Ectodermal cell (in vitro differentiated cells): ENCODE measurements at regions not wholly inside any gene's neighbourhood (a gene's known extent, or its start where the extent isn't known, plus 50 kb on each side); places are given as distances from the start of the nearest gene placed in this dataset.

ENCODE experiments used
- H3K27ac ChIP-seq: 2 replicates; pipeline ENCODE4 v1.7.0; 2013; ENCODE audit warnings: mild to moderate bottlenecking, low read depth, low read length; ENCODE audit not compliant: insufficient read depth, poor library complexity, severe bottlenecking
- H3K27me3 ChIP-seq: 2 replicates; pipeline ENCODE4 v1.7.0; 2013; ENCODE audit warnings: mild to moderate bottlenecking, low read length; ENCODE audit not compliant: insufficient read depth, control insufficient read depth, poor library complexity, severe bottlenecking
- H3K36me3 ChIP-seq: one replicate; pipeline ENCODE4 v1.7.0; 2013; ENCODE audit warnings: low read length; ENCODE audit not compliant: control insufficient read depth, insufficient read depth
- H3K4me1 ChIP-seq: one replicate; pipeline ENCODE4 v1.7.0; 2013; ENCODE audit warnings: low read length; ENCODE audit not compliant: control insufficient read depth, insufficient read depth
- H3K4me3 ChIP-seq: 2 replicates; pipeline ENCODE4 v1.7.0; 2013; ENCODE audit warnings: low read depth, low read length, control low read depth; ENCODE audit not compliant: insufficient read depth
- H3K9me3 ChIP-seq: 2 replicates; pipeline ENCODE4 v1.7.0; 2013; ENCODE audit warnings: mild to moderate bottlenecking, low read length, moderate library complexity; ENCODE audit not compliant: control insufficient read depth
- WGBS, 2 experiments: methylation state at CpG; one replicate each; pipeline ENCODE4 v1.1.7; 2013; ENCODE audit warnings: missing lambda C conversion rate in 2 of 2; 5-methylcytosine and 5-hydroxymethylcytosine counted together

GRCh38 chr22:48593551-48593950 lies 1234.1 kb downstream of the BRD1 start:
- Histone ChIP-seq H3K4me1 (no peaks in the 10 kb centered on the region), H3K27me3 (no peaks in the 10 kb centered on the region), H3K36me3 (no peaks in the 10 kb centered on the region), H3K27ac (no peak overlapping the region), H3K4me3 (no peak overlapping the region), H3K9me3 (no peaks in the 10 kb centered on the region)
- WGBS, 2 experiments, result 95 to 96% methylated on average over 15 of the region's 15 CpGs

GRCh38 chr22:48592931-48593330 lies 1234.7 kb downstream of the BRD1 start:
- Histone ChIP-seq H3K36me3 (no peaks in the 10 kb centered on the region), H3K4me1 (no peaks in the 10 kb centered on the region), H3K9me3 (no peaks in the 10 kb centered on the region), H3K4me3 (no peak overlapping the region), H3K27me3 (no peaks in the 10 kb centered on the region), H3K27ac (no peak overlapping the region)
- WGBS, 2 experiments, result 92 to 93% methylated on average over 17 of the region's 17 CpGs

- no peaks in the 10 kb centered on the region for H3K36me3 ChIP-seq
- WGBS, 2 experiments, result 86 to 88% methylated on average over 12 of the region's 12 CpGs
- H3K4me3 ChIP-seq, result no peak overlapping the region
- H3K27ac ChIP-seq, result no peak overlapping the region
- no peaks in the 10 kb centered on the region for H3K4me1 ChIP-seq
- H3K27me3 ChIP-seq, result no peaks in the 10 kb centered on the region
- H3K9me3 ChIP-seq, result no peaks in the 10 kb centered on the region
Observed at GRCh38 chr22:48592488-48592887, 1235.2 kb downstream of the BRD1 start.

GRCh38 chr22:48592066-48592345 lies 1235.7 kb downstream of the BRD1 start:
- no peak overlapping the region for H3K4me3 ChIP-seq
- no peaks in the 10 kb centered on the region for H3K9me3 ChIP-seq
- no peaks in the 10 kb centered on the region for H3K27me3 ChIP-seq
- no peaks in the 10 kb centered on the region for H3K36me3 ChIP-seq
- H3K4me1 ChIP-seq, result no peaks in the 10 kb centered on the region
- 93 to 95% methylated on average over 3 of the region's 3 CpGs for WGBS, 2 experiments
- no peak overlapping the region for H3K27ac ChIP-seq

- Histone ChIP-seq H3K27ac (no peak overlapping the region), H3K9me3 (no peaks in the 10 kb centered on the region), H3K36me3 (no peaks in the 10 kb centered on the region), H3K27me3 (no peaks in the 10 kb centered on the region), H3K4me1 (no peaks in the 10 kb centered on the region), H3K4me3 (no peak overlapping the region)
- WGBS, 2 experiments, result 94 to 95% methylated on average over 29 of the region's 29 CpGs
Observed at GRCh38 chr22:48591286-48592065, 1236.2 kb downstream of the BRD1 start.

- Histone ChIP-seq H3K27ac (no peak overlapping the region), H3K36me3 (no peaks in the 10 kb centered on the region), H3K4me1 (no peaks in the 10 kb centered on the region), H3K27me3 (no peaks in the 10 kb centered on the region), H3K9me3 (no peaks in the 10 kb centered on the region), H3K4me3 (no peak overlapping the region)
- 89 to 92% methylated on average over 19 of the region's 19 CpGs for WGBS, 2 experiments
Observed at GRCh38 chr22:48589901-48590300, 1237.8 kb downstream of the BRD1 start.

GRCh38 chr22:48588878-48589450 lies 1238.7 kb downstream of the BRD1 start:
- 93% methylated on average over 9 of the region's 9 CpGs for WGBS, 2 experiments

GRCh38 chr22:48588151-48588877 lies 1239.4 kb downstream of the BRD1 start:
- Histone ChIP-seq H3K4me1 (no peaks in the 10 kb centered on the region), H3K36me3 (no peaks in the 10 kb centered on the region), H3K4me3 (no peak overlapping the region), H3K27me3 (no peaks in the 10 kb centered on the region), H3K27ac (no peak overlapping the region), H3K9me3 (no peaks in the 10 kb centered on the region)
- WGBS, 2 experiments, result 92 to 93% methylated on average over 23 of the region's 23 CpGs

More at GRCh38 chr22:48588878-48589450, 1238.7 kb downstream of the BRD1 start:
- Histone ChIP-seq H3K4me3 (no peak overlapping the region), H3K36me3 (no peaks in the 10 kb centered on the region), H3K27me3 (no peaks in the 10 kb centered on the region), H3K9me3 (no peaks in the 10 kb centered on the region), H3K27ac (no peak overlapping the region), H3K4me1 (no peaks in the 10 kb centered on the region)

- Histone ChIP-seq H3K27me3 (no peaks in the 10 kb centered on the region), H3K27ac (no peak overlapping the region), H3K4me3 (no peak overlapping the region), H3K9me3 (no peaks in the 10 kb centered on the region), H3K4me1 (no peaks in the 10 kb centered on the region), H3K36me3 (no peaks in the 10 kb centered on the region)
- 93 to 95% methylated on average over 18 of the region's 18 CpGs for WGBS, 2 experiments
Observed at GRCh38 chr22:48587236-48587865, 1240.3 kb downstream of the BRD1 start.

GRCh38 chr22:48586799-48587185 lies 1240.9 kb downstream of the BRD1 start:
- H3K4me3 ChIP-seq, result no peak overlapping the region
- no peaks in the 10 kb centered on the region for H3K27me3 ChIP-seq
- no peaks in the 10 kb centered on the region for H3K4me1 ChIP-seq
- no peak overlapping the region for H3K27ac ChIP-seq
- no peaks in the 10 kb centered on the region for H3K9me3 ChIP-seq
- 93 to 96% methylated on average over 7 of the region's 7 CpGs for WGBS, 2 experiments
- H3K36me3 ChIP-seq, result no peaks in the 10 kb centered on the region
